GM18858 (cell line): ENCODE measurements at regions not wholly inside any gene's neighbourhood (a gene's known extent, or its start where the extent isn't known, plus 50 kb on each side); places are given as distances from the start of the nearest gene placed in this dataset.
A peak's percentile ranks its signal among the peaks of the same experiment; 100 is the strongest.
"Not testable (repeated sequence)": the region's sequence is repeated elsewhere in the genome, so short reads cannot be mapped to it uniquely, and the experiment has no call there.

Experiments used
- ATAC-seq: cut with Tn5 transposase; IDR thresholded peaks from one replicate; pipeline ENCODE4 v1.9.1; 2021; ENCODE audit not compliant: unreplicated experiment

DNA sequence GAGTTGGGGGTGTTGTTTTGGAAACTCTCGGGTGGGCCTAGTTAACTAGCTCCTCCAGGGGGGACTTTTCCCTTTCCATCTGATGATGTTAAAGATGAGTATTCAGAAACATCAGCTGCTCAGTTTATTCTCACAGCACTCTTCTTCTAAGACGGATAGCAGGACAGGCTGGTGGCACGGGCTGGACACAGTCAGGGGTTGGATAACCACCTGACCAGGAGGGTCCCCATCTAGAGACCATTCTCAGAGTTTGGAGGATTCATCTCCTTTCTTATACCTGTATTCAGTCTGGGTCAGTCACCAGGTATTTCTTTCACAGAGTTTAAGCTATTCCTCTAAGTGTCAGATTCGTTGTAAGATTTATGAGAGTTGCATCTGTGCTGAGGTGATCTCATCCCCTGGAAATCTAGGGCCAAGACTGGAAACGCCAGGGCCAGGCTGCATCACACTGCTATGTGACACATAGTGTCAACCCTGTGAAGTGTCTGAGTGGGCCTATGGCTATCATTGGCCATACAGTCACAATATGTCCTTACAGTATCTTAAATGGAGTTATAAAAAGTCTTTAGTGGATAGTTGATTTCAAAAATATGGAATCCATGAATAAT, 111.7 kb downstream of the FAM50B start:
- no peak for ATAC-seq

DNA sequence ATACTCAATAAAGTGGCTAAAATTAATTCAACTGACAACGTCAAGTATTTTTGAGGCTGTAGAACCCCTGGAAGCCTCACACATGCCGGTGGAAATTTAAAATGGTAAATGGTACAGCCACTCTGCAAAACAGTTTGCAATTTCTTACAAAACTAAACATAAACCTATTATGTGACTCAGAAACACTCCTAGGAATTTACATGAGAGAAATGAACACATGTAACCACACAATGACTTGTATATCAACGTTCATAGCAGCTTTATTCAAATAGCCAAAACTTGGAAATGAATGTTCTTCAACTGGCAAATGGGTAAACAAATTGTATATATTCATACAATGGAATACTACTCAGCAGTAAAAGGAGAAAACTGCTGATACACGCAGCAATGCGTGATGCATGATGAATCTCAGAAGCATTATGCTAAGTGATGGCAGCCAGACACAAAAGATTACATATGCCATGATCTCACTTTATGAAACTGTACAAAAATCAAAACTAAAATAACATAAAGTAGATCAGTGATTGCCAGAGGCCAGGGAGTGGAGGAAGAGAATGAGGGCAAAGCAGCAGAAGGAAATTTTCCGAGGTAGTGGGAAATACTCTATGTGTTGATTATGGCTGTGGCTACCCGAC, 112.5 kb downstream of the FAM50B start:
- ATAC-seq: no peak

DNA sequence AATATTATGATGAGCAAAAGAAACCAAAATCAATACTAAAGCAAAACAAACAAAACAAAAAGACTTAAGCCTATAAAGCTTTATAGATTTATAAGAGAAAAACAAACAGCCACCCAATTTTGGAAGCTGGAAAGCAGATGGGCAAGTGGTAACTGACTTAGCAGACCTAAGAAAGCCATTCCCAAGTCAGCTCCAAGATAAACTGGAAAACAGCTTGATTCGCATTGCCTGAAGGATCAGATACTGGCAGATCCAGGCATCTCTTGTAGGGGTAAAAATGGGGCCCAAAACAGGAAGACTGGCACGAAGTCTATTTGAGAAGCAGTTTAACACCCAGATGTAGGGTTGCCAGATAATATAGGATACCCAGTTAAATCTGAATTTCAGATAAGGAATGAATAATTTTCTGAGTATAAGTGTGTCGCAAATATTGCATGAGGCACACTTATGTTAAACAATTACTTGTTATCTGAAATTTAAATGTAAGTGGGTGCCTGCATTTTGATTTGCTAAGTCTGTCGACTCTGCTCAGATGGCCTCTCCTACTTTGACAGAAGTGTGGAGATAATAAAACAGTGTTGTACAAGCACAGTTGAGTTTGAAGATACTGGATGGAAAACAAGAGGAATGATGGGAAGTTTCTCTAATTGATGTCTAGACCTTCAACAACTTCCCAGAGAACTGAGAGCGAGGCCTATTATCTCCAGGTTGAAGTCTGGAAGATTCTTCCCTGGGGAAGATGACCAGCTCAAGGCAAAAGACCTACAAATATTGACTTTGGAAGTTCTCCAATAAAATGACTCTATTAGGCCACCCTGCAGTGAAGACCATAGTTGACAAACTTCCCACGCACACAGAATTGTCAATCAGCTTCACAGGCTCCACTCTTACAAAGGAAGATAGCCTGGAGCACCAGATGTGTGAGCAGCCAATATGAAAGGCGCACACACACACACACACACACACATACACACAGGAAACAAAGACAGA, 113.4 kb downstream of the FAM50B start:
- no peak for ATAC-seq

DNA sequence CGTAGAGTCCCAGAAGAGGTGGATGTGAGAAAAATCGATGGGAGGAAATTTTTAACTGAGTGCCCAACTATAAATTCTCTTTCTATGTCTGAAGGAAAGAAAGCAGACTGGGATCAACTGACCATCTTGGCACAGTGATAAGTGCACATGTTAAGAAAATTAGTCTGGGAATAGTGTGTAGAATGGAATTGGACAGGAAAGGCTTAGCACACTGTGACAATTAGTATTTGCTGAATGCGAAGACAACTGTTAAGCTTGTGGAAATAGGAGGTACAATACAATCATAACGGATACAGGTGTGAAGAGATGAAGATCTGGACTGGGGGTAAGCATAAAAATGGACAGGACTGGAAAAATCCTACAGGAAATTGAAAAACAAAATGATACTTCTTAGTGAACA, 114.3 kb downstream of the FAM50B start:
- ATAC-seq: no peak

DNA sequence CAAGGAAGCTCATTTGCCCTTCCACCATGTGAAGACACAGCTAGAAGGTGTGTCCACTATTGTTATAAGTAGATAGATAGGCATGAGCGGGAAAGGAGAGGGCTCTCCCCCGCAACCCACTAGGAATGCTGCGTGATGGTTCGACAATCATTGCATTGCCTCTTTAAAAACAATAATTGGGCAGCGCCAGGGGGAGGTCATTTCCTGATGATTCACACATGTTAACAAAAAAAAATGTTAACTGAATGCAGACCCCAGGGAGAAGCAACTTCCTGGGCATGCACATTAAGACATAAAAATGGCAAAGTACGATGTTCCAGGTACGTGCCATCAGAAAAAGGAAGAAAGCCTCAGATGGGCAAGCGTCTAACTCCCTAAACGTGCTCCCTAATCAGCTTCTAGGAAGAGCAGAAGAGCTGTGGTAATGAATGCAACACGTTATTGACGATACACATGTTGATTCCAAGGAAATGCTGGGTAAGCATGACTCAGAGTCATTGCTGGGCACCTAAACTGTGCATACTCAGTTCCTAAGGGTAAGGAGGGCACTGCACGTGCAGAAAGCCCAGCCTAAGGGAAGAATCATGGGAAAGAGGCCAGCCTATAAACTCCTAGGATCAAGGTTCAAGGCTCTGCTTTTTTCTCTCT, 113.7 kb downstream of the FAM217A start:
- no peak for ATAC-seq

DNA sequence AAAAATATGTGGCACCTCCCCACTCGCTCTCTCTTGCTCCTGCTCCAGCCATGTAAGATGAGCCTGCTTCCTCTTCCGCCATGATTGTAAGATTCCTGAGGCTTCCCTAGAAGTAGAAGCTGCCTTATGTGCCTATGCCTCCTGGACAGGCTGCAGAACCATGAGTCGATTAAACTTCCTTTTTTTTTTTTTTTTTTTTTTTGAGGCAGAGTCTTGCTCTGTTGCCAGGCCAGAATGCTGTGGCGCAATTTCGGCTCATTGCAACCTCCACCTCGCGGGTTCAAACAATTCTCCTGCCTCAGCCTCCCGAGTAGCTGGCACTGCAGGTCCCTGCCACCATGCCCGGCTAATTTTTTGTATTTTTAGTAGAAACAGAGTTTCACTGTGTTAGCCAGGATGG, 112.5 kb downstream of the FAM217A start:
- no peak for ATAC-seq

DNA sequence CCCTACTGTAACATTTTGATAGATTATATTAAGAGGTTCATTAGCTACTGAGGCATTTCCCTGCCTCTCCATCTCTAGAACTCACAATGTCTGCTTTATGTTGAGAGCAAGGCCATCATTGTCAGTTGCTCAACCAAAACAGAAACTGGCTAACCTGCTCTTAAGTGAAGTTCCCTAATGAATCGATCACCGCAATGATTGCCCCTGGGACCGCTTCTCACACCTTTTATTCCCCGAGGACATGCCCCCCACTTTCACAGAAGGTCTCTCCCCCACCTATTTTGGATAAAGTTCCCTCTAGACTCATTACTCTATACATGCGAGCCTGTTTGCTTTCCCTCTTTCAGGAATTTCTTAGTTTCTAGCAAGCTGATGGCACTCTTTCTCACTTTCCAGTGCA, 108.8 kb downstream of the FAM217A start:
- no peak for ATAC-seq

DNA sequence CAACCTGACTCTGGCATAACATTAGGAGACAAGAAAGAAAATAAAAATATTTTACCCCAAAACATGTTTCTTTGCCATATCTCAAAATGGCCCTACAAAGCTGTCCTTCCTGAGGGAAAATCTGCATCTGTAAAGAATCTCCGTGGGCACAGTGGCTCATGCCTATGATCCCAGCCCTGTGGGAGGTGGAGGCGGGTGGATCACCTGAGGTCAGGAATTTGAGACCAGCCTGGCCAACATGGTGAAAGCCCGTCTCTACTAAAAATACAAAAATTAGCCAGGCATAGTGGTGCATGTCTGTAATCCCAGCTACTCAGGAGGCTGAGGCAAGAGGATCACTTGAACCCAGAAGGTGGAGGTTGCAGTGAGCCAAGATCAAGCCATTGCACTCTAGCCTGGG, 105.8 kb downstream of the FAM217A start:
- ATAC-seq: not testable (repeated sequence)

DNA sequence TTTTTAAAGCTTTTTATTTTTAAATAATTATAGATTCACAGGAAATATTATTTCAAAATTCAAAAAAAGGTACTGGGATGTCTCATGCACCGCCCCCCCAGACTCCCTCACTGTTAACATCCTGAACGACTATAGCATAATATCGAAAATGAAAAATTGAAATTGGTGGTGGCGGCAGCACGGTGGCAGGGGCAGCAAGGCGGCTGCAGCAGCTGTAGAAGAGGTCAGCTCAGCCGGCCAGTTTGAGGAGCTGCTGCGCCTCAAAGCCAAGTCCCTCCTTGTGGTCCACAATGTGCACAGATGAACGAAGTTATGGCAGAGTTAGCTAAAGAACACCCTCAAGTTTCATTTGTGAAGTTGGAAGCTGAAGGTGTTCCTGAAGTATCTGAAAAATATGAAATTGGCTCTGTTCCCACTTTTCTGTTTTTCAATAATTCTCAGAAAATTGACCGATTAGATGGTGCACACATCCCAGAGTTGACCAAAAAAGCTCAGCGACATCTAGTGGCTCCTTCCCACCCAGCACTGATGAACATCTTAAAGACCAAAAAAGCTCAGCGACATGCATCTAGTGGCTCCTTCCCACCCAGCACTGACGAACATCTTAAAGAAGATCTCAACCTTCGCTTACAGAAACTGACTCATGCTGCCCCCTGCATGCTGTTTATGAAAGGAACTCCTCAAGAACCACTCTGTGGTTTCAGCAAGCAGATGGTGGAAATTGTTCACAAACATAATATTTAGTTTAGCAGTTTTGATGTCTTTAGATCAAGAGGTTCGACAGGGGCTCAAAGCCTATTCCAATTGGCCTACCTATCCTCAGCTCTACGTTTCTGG, 100.8 kb downstream of the FAM217A start:
- ATAC-seq: peak; percentile 56

DNA sequence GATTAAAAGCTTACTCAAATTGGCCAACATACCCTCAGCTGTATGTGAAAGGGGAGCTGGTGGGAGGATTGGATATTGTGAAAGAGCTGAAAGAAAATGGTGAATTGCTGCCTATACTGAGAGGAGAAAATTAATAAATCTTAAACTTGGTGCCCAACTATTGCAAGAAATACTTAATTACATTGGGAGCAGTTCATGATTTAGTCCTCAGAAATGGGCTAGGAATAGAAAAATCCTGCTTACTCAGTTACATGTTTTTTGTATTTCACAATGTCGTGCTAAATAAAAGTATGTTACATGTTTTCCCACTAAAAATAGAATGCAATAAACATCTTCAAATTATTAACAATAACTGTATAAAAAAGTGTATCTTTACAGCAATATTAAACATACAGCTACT, 100.0 kb downstream of the FAM217A start:
- not testable (repeated sequence) for ATAC-seq

DNA sequence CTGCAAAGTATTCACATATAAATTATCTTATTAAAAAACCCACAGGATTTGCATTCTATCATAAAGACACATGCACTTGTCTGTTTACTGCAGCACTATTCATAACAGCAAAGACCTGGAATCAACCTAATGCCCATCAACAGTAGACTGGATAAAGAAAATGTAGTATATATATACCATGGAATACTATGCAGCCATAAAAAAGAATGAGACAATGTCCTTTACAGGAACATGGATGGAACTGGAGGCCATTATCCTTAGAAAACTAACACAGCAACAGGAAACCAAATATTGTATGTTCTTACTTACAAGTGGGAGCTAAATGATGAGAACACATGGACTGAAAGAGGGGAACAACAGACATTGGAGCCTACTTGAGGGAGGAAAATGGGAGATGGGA, 97.0 kb downstream of the FAM217A start:
- no peak for ATAC-seq

DNA sequence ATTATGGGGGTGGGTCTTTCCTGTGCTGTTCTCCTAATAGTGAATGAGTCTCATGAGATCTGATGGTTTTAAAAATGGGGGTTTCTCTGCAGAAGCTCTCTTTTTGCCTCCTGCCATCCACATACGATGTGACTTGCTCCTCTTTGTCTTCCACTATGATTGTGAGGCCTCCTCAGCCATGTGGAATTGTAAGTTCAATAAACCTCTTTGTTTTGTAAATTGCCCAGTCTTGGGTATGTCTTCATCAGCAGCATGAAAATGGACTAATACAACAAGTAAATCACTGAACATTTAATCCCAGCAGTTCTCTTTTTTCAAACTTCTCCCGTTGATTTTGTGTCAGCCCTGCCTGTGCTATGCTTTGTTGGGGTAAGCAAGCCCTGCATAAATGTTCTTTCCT, 95.2 kb downstream of the FAM217A start:
- ATAC-seq: no peak

DNA sequence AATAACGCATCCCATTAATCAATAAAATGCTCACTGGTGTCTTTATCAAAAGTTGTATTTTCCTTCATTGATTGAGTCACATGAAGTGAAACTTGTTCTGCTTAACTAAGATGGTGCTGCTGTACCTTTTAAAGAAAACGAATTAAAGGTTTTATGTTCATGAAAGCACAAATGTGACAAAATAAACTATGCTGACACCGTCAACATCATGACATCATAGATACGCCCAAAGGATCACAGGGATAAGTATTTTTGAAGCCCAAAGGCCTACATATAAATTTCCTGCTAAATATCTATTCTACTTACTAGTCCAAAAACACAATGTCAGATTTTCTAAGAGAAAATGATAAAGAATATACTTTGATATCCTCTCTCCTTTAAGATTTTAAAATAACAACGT, 94.4 kb downstream of the FAM217A start:
- no peak for ATAC-seq

DNA sequence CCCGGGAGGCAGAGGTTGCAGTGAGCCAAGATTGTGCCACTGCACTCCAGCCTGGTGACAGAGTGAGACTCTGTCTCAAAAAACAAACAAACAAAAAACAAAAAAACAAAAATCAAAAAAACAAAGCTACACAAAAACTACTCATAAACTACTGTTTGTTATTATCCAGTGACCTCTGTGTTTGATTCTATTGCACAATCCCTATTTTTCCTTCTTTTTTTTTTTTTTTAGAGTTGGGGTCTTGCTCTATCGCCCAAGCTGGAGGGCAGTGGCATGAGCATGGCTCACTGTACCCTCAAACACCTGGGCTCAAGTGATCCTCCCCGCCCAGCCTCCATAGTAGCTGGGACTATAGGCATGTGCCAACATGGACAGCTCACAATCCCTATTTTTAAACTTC, 92.7 kb downstream of the FAM217A start:
- ATAC-seq: no peak

DNA sequence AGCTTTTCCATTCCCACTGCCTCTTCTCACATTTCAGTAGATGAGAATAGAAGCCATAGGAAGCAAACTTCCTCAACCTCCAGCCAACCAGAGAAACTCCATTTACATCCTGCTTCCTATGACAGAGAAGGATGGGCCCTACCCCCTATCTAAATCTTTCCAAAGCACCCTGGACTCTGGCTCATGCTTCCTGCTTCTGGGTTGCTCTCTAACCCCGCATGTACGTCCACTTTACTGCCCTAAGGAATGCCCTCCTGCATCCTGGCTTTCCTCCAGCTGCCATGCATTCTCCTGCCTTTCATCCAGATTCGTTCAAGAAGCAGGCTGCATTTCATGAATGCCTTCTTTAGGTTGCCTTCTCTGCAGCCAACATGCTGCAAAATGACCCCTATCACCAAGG, 91.9 kb downstream of the FAM217A start:
- no peak for ATAC-seq

DNA sequence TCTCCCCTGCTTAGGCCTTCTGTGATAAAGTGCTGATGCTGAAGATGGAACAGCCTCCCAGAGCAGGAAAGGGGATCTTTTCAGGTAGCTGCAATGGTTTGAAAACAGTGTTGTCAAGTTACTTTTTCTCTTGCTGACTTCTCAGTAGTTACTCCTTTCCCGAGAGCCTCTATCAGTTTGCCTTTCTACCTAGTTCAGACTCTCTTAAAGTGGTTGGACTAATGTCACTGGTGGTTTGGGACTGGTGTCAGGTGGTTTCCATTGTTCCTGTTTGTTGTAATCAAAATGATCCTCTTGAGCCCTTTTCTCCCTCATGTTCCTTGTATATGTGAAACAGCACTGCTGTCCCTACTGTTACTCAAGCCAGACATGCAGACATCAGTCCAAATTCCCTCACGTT, 91.4 kb downstream of the FAM217A start:
- no peak for ATAC-seq

DNA sequence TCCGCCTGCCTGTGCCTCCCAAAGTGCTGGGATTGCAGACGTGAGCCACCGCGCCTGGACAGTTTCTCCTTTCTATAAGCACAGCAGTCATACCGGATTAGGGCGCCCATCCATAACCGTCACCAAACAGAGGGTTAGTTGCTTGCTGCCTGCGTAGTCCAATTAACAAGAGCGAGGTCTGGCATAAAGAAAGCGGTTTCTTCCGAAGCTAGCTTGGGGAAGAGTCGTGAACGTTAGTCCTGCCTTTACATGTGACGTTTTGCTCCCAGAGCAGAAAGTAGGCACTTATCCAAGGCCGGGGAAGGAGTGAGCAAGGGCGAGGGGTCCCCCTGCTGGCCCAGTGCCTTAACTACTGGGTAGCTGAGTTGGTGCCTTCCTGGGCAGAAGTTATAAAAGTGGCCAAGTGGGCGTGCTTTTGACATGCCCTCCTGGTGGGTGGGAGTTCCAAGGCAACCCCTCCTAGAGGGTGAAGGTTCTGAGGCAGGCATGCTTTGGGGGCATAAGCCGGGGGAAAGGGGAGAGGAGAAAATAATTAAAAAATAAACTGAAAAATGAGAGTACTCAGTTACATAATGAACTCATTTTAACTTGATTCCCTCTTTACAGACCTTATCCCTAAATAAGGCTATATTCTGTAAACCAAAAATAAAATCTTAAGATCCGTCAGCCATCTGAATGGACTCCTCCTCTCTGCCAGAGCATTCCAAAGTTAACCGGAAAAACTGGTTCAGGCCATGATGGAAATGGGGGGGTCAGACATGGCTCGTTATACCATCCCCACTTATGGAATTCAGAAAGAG, 88.0 kb downstream of the FAM217A start:
- no peak for ATAC-seq

DNA sequence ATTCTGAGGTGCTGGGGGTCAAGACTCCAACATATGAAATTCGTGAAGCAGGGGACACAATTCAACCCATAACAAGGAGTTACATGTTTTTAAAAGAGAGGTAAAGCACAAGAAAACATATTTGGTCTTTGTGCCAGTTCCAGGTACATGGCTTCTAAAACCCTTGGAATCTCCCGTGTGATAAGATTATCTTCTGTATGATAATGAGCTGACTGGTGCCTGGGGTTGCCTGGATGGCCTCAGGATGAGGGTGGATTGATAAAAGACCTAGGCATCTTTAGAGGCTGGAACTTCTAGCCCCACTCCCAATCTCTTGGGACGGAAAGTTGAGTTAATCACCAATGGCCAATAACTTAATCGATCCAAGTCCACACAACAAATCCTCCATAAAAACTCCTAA, 87.0 kb downstream of the FAM217A start:
- no peak for ATAC-seq

DNA sequence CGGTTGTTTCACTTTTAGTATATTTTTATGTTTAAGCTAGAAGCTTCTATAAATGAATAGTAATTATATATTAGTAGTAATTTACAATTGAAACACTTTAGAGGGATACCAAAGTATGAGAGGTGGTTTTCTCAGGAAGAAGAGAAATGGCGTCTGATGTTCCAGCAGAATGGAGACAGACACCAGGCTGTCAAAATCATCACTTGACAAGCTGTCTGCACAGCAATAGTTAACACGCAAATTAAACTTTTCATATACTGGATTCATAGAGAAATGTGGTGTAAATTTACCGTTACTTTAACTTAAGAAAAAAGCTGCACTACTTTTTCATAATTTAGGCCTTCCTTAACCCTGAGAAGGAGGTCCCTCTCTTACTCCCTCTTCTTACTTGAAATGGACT, 82.6 kb downstream of the FAM217A start:
- ATAC-seq: no peak
